AML-193 (cell line): ENCODE measurements at regions not wholly inside any gene's neighbourhood (a gene's known extent, or its start where the extent isn't known, plus 50 kb on each side); places are given as distances from the start of the nearest gene placed in this dataset.

ENCODE experiments used
- DNase-seq, 2 experiments: peaks; one replicate each; lab custom pipeline; 2025; lab: John Stamatoyannopoulos, UW

DNA sequence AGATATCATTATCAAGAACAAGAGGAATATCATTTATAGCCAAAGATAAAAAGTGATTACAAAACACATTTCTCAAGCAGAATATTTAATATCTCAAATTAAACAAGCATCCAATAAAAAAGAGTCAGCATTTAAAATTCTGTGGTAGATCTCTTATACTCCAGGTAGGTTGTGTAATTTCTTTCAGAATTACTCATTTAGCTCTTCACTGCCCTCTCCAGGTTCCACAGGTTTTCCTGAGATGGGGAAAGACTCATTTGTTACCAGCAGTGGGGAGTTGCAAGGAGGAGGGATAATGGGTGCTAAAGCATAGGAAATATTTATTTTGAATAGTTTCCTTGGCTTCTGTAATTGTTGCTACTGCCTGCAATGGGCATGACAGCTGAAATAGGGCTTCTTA is 83.1 kb upstream of the RASGRP1 start:
- DNase-seq: no peak

GRCh38 chr15:38648121-38648843 is 83.7 kb upstream of the RASGRP1 start:
- DNase-seq: no peak

DNA sequence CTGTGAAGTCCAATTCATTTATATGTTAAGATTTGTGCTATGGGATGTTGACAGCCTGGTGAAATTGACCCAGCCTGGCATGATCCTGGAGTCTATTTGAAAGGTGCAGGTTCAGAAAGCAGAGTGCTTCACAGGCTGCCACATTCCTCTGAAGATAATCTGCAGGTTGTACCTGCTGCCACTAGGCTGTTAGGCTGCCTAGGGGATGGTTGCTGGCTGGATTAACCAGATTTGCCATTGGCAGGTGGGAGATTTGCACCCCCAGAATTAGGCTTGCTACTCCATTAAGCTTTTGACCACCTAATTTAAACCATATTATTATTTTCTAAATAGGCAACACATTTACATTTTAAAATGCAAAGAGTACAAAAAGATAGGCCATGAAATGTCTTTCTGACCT is 85.8 kb upstream of the RASGRP1 start:
- no peak for DNase-seq

DNA sequence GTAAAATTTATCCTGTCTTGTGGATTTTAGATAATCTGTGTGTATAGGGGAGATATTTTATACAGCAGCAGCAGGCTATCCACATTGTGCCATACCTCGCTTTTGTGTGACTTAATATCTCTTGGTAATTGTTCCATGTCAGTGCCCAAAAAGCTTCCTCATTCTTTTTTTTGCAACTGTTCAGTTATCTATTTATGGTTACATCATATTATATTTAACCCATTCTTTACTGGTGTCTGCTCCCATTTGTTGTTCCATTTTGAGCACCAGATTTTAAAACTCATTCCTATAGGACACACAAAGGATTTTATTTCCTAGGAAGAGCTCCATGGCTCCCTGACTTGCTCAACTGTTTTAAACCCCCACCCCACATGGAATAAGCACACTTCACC is 86.3 kb upstream of the RASGRP1 start:
- DNase-seq: no peak

- no peak for DNase-seq
These were observed 86.9 kb upstream of the RASGRP1 start for GRCh38 chr15:38651328-38652038.

- DNase-seq: no peak
These were observed 87.7 kb upstream of the RASGRP1 start for GRCh38 chr15:38652183-38652794.

DNA sequence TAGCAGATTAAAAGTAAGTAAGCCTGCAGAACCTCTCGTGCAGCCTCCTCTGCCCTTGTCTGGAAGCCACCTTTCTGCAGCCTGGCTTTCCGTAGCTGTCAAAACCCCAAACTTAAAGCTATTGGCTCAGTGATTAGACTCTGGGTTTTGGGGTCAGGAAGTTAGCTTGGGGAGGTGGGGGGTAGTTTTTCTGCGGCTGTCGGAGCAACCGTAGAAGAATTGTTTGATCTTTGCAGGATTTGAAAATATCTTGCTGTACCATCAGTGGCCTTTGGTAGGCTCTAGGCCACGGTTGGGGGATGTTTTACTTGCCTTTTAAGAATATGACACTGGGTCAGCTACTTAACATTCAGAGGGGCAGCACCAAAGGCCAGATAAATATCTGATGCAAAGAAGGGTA is 88.4 kb upstream of the RASGRP1 start:
- no peak for DNase-seq

DNA sequence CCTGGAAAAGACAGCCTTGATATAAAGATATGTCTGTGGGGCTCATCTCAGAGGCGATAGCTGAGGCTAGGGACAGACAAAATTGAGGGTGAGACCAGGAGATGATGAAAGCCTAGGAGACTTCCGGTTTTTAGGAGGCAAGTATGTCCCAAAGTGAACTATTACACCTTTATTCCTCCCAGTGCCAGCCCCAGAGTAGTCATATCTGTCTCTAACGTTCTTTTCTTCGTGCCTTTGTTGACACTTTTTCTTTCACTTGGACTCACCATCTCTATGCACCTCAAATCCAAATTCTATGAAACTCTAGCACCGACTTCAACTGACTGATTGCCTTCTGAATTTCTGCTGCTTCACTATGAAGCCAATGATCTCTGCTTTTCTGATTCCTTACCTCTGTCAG is 93.8 kb upstream of the RASGRP1 start:
- no peak for DNase-seq

GRCh38 chr15:38660738-38661137 is 96.1 kb upstream of the RASGRP1 start:
- DNase-seq: no peak

- DNase-seq: no peak
These were observed 97.6 kb upstream of the RASGRP1 start for GRCh38 chr15:38662033-38662802.

- no peak for DNase-seq
These were observed 98.2 kb upstream of the RASGRP1 start for GRCh38 chr15:38662805-38663204.

DNA sequence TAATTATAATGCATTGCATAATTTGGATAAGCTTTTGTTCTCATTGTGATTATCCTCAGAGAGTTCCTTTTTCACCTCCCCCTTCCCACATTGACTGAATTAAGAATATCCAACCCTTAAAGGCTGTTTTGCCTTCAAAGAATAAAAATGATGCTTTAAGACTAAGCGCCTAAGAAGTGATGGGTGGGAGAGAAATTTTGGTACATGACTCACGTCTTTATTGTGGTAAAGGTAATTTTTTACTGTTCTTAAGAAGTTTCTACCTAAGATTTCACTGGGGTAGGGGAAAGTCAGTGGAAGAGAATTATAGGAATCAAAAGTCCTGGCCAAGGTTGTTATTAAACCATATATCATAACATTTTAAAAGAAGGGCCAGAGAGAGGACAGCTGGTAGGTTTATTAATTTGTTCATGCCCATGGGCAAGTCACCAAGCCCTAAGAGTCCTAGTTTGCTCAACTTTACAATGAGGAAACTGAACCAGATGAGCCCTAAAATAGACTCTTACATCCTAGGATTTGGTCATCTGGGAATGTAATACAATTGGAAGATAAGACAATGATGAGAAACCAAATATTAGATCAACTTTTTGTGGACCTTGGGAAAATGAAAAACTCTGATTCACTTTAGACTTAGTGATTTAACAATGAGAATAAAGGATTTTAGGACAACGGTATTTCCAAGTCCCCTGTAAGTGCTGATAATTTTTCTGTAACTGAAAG is 101.1 kb upstream of the RASGRP1 start:
- no peak for DNase-seq

GRCh38 chr15:38666865-38667510 is 102.4 kb upstream of the RASGRP1 start:
- DNase-seq: no peak

- no peak for DNase-seq
These were observed 103.6 kb upstream of the RASGRP1 start for GRCh38 chr15:38667890-38668850.

GRCh38 chr15:38668898-38669391 is 104.3 kb upstream of the RASGRP1 start:
- no peak for DNase-seq

- no peak for DNase-seq
These were observed 105.8 kb upstream of the RASGRP1 start for GRCh38 chr15:38670128-38671005.

GRCh38 chr15:38671006-38671387 is 106.4 kb upstream of the RASGRP1 start:
- no peak for DNase-seq

DNA sequence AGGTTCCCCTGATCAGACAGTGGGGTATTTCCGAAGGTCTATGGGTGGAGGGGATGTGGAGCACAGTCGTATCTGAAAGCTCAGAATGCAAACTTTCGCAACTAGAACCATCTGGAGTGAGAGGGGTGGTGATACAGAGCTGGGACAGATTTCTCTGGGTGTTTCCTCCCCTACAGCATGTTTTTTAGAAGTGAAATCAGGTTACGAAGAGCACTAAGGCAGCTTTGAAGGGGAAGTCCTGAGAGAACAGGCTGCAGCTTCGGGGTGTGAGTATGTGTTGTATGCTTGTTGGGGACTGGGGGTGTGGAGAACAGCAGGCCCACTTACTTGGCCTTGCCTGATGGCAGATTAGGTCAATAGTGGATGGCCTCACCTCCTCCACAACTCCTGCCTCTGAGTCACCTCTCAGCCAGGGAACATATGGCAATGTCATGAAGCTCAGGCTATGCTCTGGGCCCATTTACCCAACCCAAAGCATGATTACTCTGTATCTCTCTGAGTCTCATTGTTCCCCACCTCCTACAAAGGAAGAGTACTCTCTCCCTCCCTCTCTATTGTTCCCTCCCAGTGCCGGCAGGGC is 107.2 kb upstream of the RASGRP1 start:
- no peak for DNase-seq

GRCh38 chr15:38672273-38672672 is 107.7 kb upstream of the RASGRP1 start:
- no peak for DNase-seq
